IMR-90 (cell line): ENCODE measurements at regions not wholly inside any gene's neighbourhood (a gene's known extent, or its start where the extent isn't known, plus 50 kb on each side); places are given as distances from the start of the nearest gene placed in this dataset.

Experiments
- ATAC-seq: fragments of 200-7000 bp; cut with Tn5 transposase; 2 replicates; pipeline ENCODE4 v1.9.1; 2020; ENCODE audit warnings: low read depth, mild to moderate bottlenecking, moderate library complexity
- BruUV-seq: library from RNA; stranded (reverse); fragments of 400-500 nt; replicated peaks from 2 replicates; lab custom pipeline; 2021; lab: Mats Ljungman, UMichigan
- CTCF ChIA-PET: fragments of 300-600 bp; formaldehyde crosslinking; extraction: SDS; loops from one replicate; lab custom pipeline; 2021; ENCODE audit warnings: antibody characterized with exemption; lab: Yijun Ruan, JAX
- POLR2A ChIA-PET: fragments of 300-600 bp; sonication (Branson Sonifier 250); formaldehyde crosslinking; loops from one replicate; lab custom pipeline; 2022; ENCODE audit warnings: antibody characterized with exemption; ENCODE audit not compliant: unreplicated experiment; lab: Charles Lee
- DNase-seq: peaks from one replicate; pipeline ENCODE4 v3.0.0; 2013
- H2AFZ ChIP-seq: replicated peaks from 2 replicates; pipeline ENCODE3; 2013; ENCODE audit warnings: low read length, mild to moderate bottlenecking; ENCODE audit not compliant: poor library complexity
- H2AK5ac ChIP-seq: 2 replicates; pipeline ENCODE4 v1.6.1; 2013; ENCODE audit warnings: low read depth, low read length, inconsistent platforms
- H2AK9ac ChIP-seq: replicated peaks from 2 replicates; pipeline ENCODE3; 2013; ENCODE audit warnings: mild to moderate bottlenecking, low read depth, low read length, moderate library complexity; ENCODE audit not compliant: poor library complexity
- H2BK120ac ChIP-seq: 2 replicates; pipeline ENCODE4 v1.6.1; 2013; ENCODE audit warnings: low read depth, low read length, inconsistent platforms
- H2BK15ac ChIP-seq: 3 replicates; pipeline ENCODE4 v1.6.1; 2013; ENCODE audit warnings: low read depth, low read length, inconsistent platforms
- H2BK20ac ChIP-seq: 2 replicates; pipeline ENCODE4 v1.6.1; 2013; ENCODE audit warnings: low read depth, mild to moderate bottlenecking, inconsistent platforms, low read length, moderate library complexity
- H2BK5ac ChIP-seq: 2 replicates; pipeline ENCODE4 v1.6.1; 2013; ENCODE audit warnings: mild to moderate bottlenecking, low read depth, low read length, inconsistent platforms; ENCODE audit not compliant: poor library complexity, severe bottlenecking
- H3K14ac ChIP-seq: replicated peaks from 2 replicates; pipeline ENCODE4 v1.6.1; 2013; ENCODE audit warnings: low read depth, low read length, inconsistent platforms
- H3K18ac ChIP-seq: 2 replicates; pipeline ENCODE4 v1.6.1; 2013; ENCODE audit warnings: low read depth, low read length, control low read depth
- H3K23ac ChIP-seq: 2 replicates; pipeline ENCODE4 v1.6.1; 2013; ENCODE audit warnings: low read depth, low read length, inconsistent platforms
- H3K27ac ChIP-seq: 2 replicates; pipeline ENCODE4 v1.5.1; 2013; ENCODE audit warnings: mild to moderate bottlenecking, control low read depth, low read length; ENCODE audit not compliant: insufficient read depth
- H3K27me3 ChIP-seq: 2 replicates; pipeline ENCODE4 v1.6.1; 2013; ENCODE audit warnings: low read length; ENCODE audit not compliant: control insufficient read depth, insufficient read depth
- H3K36me3 ChIP-seq: 2 replicates; pipeline ENCODE4 v1.6.1; 2013; ENCODE audit warnings: low read length, mixed read lengths; ENCODE audit not compliant: control insufficient read depth, insufficient read depth
- H3K4ac ChIP-seq: 2 replicates; pipeline ENCODE4 v1.6.1; 2013; ENCODE audit warnings: low read depth, low read length, inconsistent platforms
- H3K4me1 ChIP-seq: 2 replicates; pipeline ENCODE4 v1.6.1; 2013; ENCODE audit warnings: low read length, mixed read lengths; ENCODE audit not compliant: control insufficient read depth, insufficient read depth
- H3K4me2 ChIP-seq: 2 replicates; pipeline ENCODE4 v1.6.1; 2013; ENCODE audit warnings: low read depth, mild to moderate bottlenecking, control low read depth, low read length, moderate library complexity
- H3K4me3 ChIP-seq: 2 replicates; pipeline ENCODE4 v1.5.1; 2013; ENCODE audit warnings: low read depth, mild to moderate bottlenecking, control low read depth, low read length, moderate library complexity; ENCODE audit not compliant: insufficient read depth
- H3K56ac ChIP-seq: 2 replicates; pipeline ENCODE4 v1.6.1; 2013; ENCODE audit warnings: low read length, inconsistent platforms; ENCODE audit not compliant: insufficient read depth; ENCODE audit errors: extremely low read depth
- H3K79me1 ChIP-seq, 2 experiments: 2 replicates each; pipeline ENCODE4 v1.6.1; 2013; ENCODE audit warnings: low read length in 2 of 2, inconsistent platforms in 1 of 2, low read depth in 1 of 2
- H3K9ac ChIP-seq: 2 replicates; pipeline ENCODE4 v1.6.1; 2013; ENCODE audit warnings: low read depth, low read length, control low read depth
- H3K9me1 ChIP-seq: 2 replicates; pipeline ENCODE4 v1.6.1; 2013; ENCODE audit warnings: low read length, inconsistent platforms; ENCODE audit not compliant: insufficient read depth
- H3K9me3 ChIP-seq: 2 replicates; pipeline ENCODE4 v1.6.1; 2013; ENCODE audit warnings: low read length; ENCODE audit not compliant: control insufficient read depth, insufficient read depth
- H4K20me1 ChIP-seq: 2 replicates; pipeline ENCODE4 v1.6.1; 2013; ENCODE audit warnings: low read length, inconsistent platforms; ENCODE audit not compliant: insufficient read depth
- H4K5ac ChIP-seq: 2 replicates; pipeline ENCODE4 v1.6.1; 2013; ENCODE audit warnings: mild to moderate bottlenecking, low read depth, low read length, control low read depth
- H4K8ac ChIP-seq, 2 experiments: 2 replicates each; pipeline ENCODE4 v1.6.1; 2013; ENCODE audit warnings: low read depth in 2 of 2, low read length in 2 of 2, control low read depth in 1 of 2, inconsistent platforms in 1 of 2
- H4K91ac ChIP-seq: 2 replicates; pipeline ENCODE4 v1.6.1; 2013; ENCODE audit warnings: low read depth, low read length, inconsistent platforms; ENCODE audit not compliant: insufficient read depth
- BHLHE40 ChIP-seq: fragments of 150-350 bp; IDR thresholded peaks from 2 replicates; pipeline ENCODE4 v1.6.1; 2016; ENCODE audit warnings: mild to moderate bottlenecking, low read depth, low read length
- CEBPB ChIP-seq: IDR thresholded peaks from 2 replicates; pipeline ENCODE4 v1.6.1; 2012; ENCODE audit warnings: low read depth, low read length, improper control_type of control experiment
- CHD1 ChIP-seq: IDR thresholded peaks from 2 replicates; pipeline ENCODE4 v1.6.1; 2012; ENCODE audit warnings: low read depth, low read length, improper control_type of control experiment
- ELK1 ChIP-seq: fragments of 150-350 bp; IDR thresholded peaks from 2 replicates; pipeline ENCODE4 v1.6.1; 2016; ENCODE audit warnings: low read depth, mild to moderate bottlenecking, low read length, moderate library complexity, borderline replicate concordance
- FOS ChIP-seq: fragments of 150-350 bp; IDR thresholded peaks from 2 replicates; pipeline ENCODE4 v1.6.1; 2016; ENCODE audit warnings: low read depth, low read length
- MAZ ChIP-seq: IDR thresholded peaks from 2 replicates; pipeline ENCODE4 v1.6.1; 2012; ENCODE audit warnings: low read depth, mild to moderate bottlenecking, low read length, improper control_type of control experiment, moderate library complexity, borderline replicate concordance
- MXI1 ChIP-seq: IDR thresholded peaks from 2 replicates; pipeline ENCODE4 v1.6.1; 2012; ENCODE audit warnings: low read depth, mild to moderate bottlenecking, low read length, moderate library complexity, borderline replicate concordance
- NFE2L2 ChIP-seq: fragments of 150-350 bp; IDR thresholded peaks from 2 replicates; pipeline ENCODE4 v1.6.1; 2016; ENCODE audit warnings: low read depth, mild to moderate bottlenecking, low read length
- POLR2A ChIP-seq: IDR thresholded peaks from 2 replicates; pipeline ENCODE4 v1.6.1; 2012; ENCODE audit warnings: mild to moderate bottlenecking, low read depth, low read length
- RAD21 ChIP-seq: IDR thresholded peaks from 2 replicates; pipeline ENCODE4 v1.6.1; 2012; ENCODE audit warnings: low read length, improper control_type of control experiment
- RCOR1 ChIP-seq: IDR thresholded peaks from 2 replicates; pipeline ENCODE4 v1.6.1; 2012; ENCODE audit warnings: mild to moderate bottlenecking, low read length, improper control_type of control experiment; ENCODE audit not compliant: insufficient replicate concordance
- RFX5 ChIP-seq: IDR thresholded peaks from 2 replicates; pipeline ENCODE4 v1.8.0; 2012; ENCODE audit warnings: low read depth, mild to moderate bottlenecking, low read length, moderate library complexity
- SMC3 ChIP-seq: fragments of 150-350 bp; IDR thresholded peaks from 2 replicates; pipeline ENCODE4 v1.6.1; 2016; ENCODE audit warnings: low read depth, mild to moderate bottlenecking, antibody characterized with exemption, low read length, moderate library complexity
- USF2 ChIP-seq: fragments of 150-350 bp; IDR thresholded peaks from 2 replicates; pipeline ENCODE4 v1.6.1; 2017; ENCODE audit warnings: mild to moderate bottlenecking, antibody characterized with exemption, low read length, low read depth
- WGBS, 2 experiments: methylation state at CpG; one replicate each; pipeline versions ENCODE4 v1.1.5 to v1.1.7; 2013; ENCODE audit warnings: missing lambda C conversion rate in 2 of 2; ENCODE audit not compliant: insufficient read length in 1 of 2; ENCODE audit errors: extremely low coverage in 2 of 2; 5-methylcytosine and 5-hydroxymethylcytosine counted together
- dilution Hi-C: fragments of 300-500 bp; cut with HindIII; formaldehyde crosslinking; loops from one replicate; pipeline ENCODE4 v1.14.3; 2018; ENCODE audit warnings: low sequenced_read_pairs; ENCODE audit not compliant: unreplicated experiment
- in situ Hi-C: fragments of 300-500 bp; cut with MboI; formaldehyde crosslinking; loops from 3 replicates; pipeline ENCODE4 v1.14.3; 2019; ENCODE audit warnings: low sequenced_read_pairs, inconsistent platforms, mixed read lengths
- intact Hi-C: fragments of 100-400 bp; cut with micrococcal nuclease; formaldehyde crosslinking; loops from 2 replicates; pipeline ENCODE4 v1.10.0; 2022
- TF ChIP-seq, protein P1 (sequence below): conservative IDR thresholded peaks from 2 replicates; pipeline ENCODE4 v1.5.1; 2012; ENCODE audit warnings: mild to moderate bottlenecking, low read depth, low read length, improper control_type of control experiment

DNA sequence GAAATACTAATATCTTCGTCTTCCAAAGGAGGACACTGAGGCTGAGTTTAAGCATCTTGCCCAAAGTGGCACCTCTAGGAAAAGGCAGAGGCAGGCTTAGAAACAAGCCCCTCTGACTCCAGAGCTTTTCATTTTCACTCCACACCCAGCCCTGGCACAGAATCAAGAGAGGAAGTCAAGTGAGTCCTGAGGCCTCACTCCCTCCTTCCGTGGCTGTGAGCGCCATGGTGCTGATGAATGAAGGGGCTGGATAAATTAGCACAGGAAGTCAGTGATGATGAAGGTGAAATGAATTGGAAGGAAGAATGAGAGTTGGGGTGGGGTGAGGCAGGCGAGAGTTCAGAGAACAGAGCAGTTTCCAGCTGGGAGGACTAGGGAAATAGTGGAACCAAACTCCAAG, 179.3 kb downstream of the TMEM132E start:
- Histone ChIP-seq H2BK20ac (no peak overlapping the region), H4K20me1 (no peaks in the 10 kb centered on the region), H3K4me1 (no peaks in the 10 kb centered on the region), H3K18ac (no peak overlapping the region), H4K91ac (no peak overlapping the region), H3K27me3 (no peaks in the 10 kb centered on the region; the same call in 1 of the 2 replicates), H3K9ac (no peak overlapping the region), H2BK5ac (no peak overlapping the region), H3K36me3 (no peaks in the 10 kb centered on the region), H3K23ac (no peak overlapping the region), H2AFZ (no peak overlapping the region), H3K27ac (no peak overlapping the region), H4K8ac (no peak overlapping the region), H2AK5ac (no peak overlapping the region), H3K9me1 (no peaks in the 10 kb centered on the region), H3K56ac (no peak overlapping the region), H3K79me1 (no peaks in the 10 kb centered on the region), H3K4me3 (no peak overlapping the region), H4K5ac (no peak overlapping the region), H3K4ac (no peak overlapping the region), H3K14ac (no peak overlapping the region), H2AK9ac (no peak overlapping the region), H3K4me2 (no peak overlapping the region), H3K9me3 (no peaks in the 10 kb centered on the region), H2BK15ac (no peak overlapping the region), H2BK120ac (no peak overlapping the region)
- ChIA-PET POLR2A (no interaction called here), CTCF (no interaction called here)
- TF ChIP-seq CHD1 (no peak), RAD21 (no peak), USF2 (no peak), POLR2A (no peak), SMC3 (no peak), RCOR1 (no peak), RFX5 (no peak), NFE2L2 (no peak), FOS (no peak), CEBPB (no peak), MAZ (no peak), ELK1 (no peak), MXI1 (no peak), BHLHE40 (no peak)
- TF ChIP-seq, protein P1, sequence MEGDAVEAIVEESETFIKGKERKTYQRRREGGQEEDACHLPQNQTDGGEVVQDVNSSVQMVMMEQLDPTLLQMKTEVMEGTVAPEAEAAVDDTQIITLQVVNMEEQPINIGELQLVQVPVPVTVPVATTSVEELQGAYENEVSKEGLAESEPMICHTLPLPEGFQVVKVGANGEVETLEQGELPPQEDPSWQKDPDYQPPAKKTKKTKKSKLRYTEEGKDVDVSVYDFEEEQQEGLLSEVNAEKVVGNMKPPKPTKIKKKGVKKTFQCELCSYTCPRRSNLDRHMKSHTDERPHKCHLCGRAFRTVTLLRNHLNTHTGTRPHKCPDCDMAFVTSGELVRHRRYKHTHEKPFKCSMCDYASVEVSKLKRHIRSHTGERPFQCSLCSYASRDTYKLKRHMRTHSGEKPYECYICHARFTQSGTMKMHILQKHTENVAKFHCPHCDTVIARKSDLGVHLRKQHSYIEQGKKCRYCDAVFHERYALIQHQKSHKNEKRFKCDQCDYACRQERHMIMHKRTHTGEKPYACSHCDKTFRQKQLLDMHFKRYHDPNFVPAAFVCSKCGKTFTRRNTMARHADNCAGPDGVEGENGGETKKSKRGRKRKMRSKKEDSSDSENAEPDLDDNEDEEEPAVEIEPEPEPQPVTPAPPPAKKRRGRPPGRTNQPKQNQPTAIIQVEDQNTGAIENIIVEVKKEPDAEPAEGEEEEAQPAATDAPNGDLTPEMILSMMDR: no peak
- ATAC-seq (no peak), DNase-seq (no peak)
- in situ Hi-C loops (no loop called here), intact Hi-C loops (no loop called here), dilution Hi-C loops (no loop called here)
- 20% methylated on average over 2 of the region's 4 CpGs; no CpG with 5 or more reads in 1 of the 2 experiments for WGBS, 2 experiments
- BruUV-seq: no TSS peak
